GM12891 (cell line): ENCODE measurements at regions not wholly inside any gene's neighbourhood (a gene's known extent, or its start where the extent isn't known, plus 50 kb on each side); places are given as distances from the start of the nearest gene placed in this dataset.

Experiments used
- POLR2A ChIP-seq: IDR thresholded peaks from 2 replicates; pipeline ENCODE4 v1.6.1; 2011; ENCODE audit warnings: low read depth, low read length, control low read depth
- POLR2AphosphoS5 ChIP-seq: IDR thresholded peaks from 2 replicates; pipeline ENCODE4 v1.6.1; 2011; ENCODE audit warnings: low read depth, low read length, control low read depth
- TAF1 ChIP-seq: IDR thresholded peaks from 2 replicates; pipeline ENCODE4 v1.6.1; 2011; ENCODE audit warnings: low read depth, low read length, control low read depth

DNA sequence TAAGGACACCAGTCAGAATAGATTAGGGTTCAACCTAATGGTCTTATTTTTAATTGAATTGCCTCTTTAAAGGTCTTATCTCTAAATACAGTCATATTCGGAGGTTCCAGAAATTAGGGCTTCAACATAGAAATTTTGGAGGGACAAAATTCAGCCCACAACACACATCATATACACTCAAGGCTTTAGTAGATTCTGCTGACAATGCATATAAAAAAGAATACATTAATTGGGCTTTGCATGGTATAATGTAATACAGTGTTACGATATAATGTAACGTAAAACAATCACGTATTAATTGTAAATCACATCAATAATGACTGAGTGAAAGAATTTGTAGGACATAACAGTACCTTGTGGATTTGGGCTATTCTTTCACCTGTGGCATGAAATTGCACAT, 787.8 kb downstream of the STIM2 start:
- TF ChIP-seq POLR2A (no peak), POLR2AphosphoS5 (no peak), TAF1 (no peak)
